Thyroid gland (tissue), 4 donors: ENCODE measurements at regions not wholly inside any gene's neighbourhood (a gene's known extent, or its start where the extent isn't known, plus 50 kb on each side); places are given as distances from the start of the nearest gene placed in this dataset.

Source experiments
- POLR2A ChIP-seq, 2 donors: fragments of 450-650 bp; IDR thresholded peaks; one replicate each; pipeline ENCODE4 v1.6.1; 2017; ENCODE audit warnings: antibody characterized with exemption in 2 of 2, mild to moderate bottlenecking in 2 of 2, moderate library complexity in 1 of 2
- TF ChIP-seq, protein P1 (sequence below), 6 experiments: fragments of 200-600 bp in 3 of 6; fragments of 450-650 bp in 3 of 6; sonication (generic) in 3 of 6; IDR thresholded peaks; one replicate each; pipeline ENCODE4 v1.5.1; 2016 to 2019; ENCODE audit warnings: antibody characterized with exemption in 6 of 6, mild to moderate bottlenecking in 2 of 6, inconsistent platforms in 1 of 6, moderate library complexity in 1 of 6

DNA sequence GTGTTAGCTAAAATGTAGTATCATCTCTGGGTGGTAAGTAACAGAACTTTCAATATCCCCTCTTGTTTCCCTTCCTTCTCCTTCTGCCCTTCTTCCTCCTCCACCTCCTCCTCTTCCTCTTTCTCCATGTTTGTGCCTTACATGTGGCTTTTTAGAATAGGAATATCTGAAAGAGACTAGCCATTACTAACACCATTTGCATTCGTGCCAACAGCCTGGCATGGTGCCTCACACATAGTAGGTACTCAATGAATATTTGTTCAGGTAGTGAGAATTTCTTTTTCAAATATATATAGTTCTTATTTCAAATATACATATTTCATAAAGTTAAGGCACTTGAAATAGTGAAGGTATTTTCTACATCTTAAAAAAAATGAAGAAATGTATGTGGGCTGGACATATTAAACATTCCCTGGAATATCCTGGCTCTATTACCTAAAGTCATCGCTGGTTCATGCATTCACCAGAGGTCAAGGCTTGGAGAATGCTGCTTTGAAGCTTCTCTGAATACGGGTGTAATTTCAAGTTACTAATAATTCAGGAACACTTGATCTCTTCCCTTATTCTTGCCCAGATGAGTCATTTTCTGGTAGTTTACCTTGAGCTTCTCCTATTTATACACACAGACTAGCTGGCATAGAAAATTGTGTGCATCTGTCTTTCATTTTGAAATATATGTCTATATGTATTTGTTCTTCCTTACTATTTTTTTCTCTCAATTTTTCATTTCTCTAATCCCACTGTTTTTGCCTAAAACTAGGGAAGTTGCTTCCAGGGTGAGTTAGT lies 319.4 kb downstream of the TGFB2 start:
- TF ChIP-seq, protein P1, sequence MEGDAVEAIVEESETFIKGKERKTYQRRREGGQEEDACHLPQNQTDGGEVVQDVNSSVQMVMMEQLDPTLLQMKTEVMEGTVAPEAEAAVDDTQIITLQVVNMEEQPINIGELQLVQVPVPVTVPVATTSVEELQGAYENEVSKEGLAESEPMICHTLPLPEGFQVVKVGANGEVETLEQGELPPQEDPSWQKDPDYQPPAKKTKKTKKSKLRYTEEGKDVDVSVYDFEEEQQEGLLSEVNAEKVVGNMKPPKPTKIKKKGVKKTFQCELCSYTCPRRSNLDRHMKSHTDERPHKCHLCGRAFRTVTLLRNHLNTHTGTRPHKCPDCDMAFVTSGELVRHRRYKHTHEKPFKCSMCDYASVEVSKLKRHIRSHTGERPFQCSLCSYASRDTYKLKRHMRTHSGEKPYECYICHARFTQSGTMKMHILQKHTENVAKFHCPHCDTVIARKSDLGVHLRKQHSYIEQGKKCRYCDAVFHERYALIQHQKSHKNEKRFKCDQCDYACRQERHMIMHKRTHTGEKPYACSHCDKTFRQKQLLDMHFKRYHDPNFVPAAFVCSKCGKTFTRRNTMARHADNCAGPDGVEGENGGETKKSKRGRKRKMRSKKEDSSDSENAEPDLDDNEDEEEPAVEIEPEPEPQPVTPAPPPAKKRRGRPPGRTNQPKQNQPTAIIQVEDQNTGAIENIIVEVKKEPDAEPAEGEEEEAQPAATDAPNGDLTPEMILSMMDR (IDR thresholded peaks at IDR 0.05) = no peak
- TF ChIP-seq POLR2A (IDR thresholded peaks at IDR 0.05) = no peak
